ENCODE measurements at regions not wholly inside any gene's neighbourhood (a gene's known extent, or its start where the extent isn't known, plus 50 kb on each side); places are given as distances from the start of the nearest gene placed in this dataset.

DNA sequence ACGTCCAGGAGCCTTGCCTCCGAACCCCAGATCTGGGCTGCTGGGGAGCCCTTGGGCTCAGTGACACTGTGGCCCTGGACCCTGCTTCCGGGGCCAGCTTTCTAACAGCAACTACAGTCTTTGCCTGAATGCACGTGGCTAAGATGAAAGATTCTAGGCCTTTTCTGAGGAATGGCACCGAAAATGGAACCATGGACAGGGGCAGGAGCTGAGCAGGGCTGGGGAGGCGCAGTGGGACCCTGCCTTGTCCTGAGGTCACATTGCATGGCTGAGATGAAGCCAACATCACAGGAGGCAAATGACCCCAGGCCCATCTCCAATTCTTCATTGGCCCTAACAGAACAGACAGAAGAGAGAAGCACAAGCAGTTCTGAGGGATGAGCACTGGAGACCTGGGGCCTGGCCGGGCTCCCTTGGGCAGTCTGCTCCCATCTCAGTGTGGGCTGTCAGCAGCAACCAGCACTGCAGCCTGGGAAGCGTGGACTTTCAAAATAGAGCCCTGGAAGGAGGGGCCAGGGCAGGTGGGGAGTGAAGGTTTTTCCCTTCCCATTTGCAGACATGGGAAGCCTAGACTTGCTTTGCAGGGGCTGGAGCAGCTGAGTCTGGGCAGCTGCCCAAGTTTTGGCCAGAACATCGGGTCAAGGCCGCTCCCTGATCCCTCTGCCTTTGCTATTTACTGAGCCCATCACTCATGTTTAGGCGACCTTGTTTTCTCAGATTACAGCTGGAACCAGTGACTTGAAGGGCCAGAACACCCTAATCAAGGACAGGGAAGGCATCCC lies 114.4 kb upstream of the TCERG1L start:
- TF ChIP-seq, protein P1, sequence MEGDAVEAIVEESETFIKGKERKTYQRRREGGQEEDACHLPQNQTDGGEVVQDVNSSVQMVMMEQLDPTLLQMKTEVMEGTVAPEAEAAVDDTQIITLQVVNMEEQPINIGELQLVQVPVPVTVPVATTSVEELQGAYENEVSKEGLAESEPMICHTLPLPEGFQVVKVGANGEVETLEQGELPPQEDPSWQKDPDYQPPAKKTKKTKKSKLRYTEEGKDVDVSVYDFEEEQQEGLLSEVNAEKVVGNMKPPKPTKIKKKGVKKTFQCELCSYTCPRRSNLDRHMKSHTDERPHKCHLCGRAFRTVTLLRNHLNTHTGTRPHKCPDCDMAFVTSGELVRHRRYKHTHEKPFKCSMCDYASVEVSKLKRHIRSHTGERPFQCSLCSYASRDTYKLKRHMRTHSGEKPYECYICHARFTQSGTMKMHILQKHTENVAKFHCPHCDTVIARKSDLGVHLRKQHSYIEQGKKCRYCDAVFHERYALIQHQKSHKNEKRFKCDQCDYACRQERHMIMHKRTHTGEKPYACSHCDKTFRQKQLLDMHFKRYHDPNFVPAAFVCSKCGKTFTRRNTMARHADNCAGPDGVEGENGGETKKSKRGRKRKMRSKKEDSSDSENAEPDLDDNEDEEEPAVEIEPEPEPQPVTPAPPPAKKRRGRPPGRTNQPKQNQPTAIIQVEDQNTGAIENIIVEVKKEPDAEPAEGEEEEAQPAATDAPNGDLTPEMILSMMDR (IDR thresholded peaks at IDR 0.05), result no peak
- Histone ChIP-seq H3K4me3 (no peak overlapping the region), H3K9me3 (no peaks in the 10 kb centered on the region), H3K27me3 (ENCODE audit: low read depth) (peaks cover 19% of the 10 kb centered on the region), H3K36me3 (no peaks in the 10 kb centered on the region), H3K27ac (no peak overlapping the region), H3K4me1 (no peaks in the 10 kb centered on the region)
- DNase-seq (no peak), ATAC-seq (no peak)
- intact Hi-C loops (cut with DNase I), result no loop called here

DNA sequence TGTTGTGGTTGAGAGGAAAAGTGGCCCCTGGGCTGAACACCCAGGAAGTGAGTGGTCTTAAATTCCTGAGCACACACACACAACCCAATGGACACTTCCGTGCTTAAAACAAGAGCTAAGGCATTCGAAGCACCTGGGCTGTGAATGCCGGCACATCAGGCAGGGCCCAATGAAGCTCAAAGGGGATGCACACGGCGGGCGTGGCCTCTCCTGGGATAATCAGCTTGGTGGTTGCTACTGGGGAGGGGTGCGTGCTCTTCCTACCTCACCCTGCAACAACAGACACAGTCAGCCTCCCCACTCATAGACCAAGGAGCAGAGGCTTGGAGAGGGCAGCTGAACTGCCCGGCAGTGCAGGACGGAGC lies 115.0 kb upstream of the TCERG1L start:
- Histone ChIP-seq H3K27ac (no peak overlapping the region), H3K9me3 (no peaks in the 10 kb centered on the region), H3K27me3 (ENCODE audit: low read depth) (peaks cover 21% of the 10 kb centered on the region), H3K4me1 (no peaks in the 10 kb centered on the region), H3K4me3 (no peak overlapping the region), H3K36me3 (no peaks in the 10 kb centered on the region)
- DNase-seq (no peak), ATAC-seq (no peak)
- intact Hi-C loops (cut with DNase I), result no loop called here
- TF ChIP-seq, protein P1 (IDR thresholded peaks at IDR 0.05), result no peak

DNA sequence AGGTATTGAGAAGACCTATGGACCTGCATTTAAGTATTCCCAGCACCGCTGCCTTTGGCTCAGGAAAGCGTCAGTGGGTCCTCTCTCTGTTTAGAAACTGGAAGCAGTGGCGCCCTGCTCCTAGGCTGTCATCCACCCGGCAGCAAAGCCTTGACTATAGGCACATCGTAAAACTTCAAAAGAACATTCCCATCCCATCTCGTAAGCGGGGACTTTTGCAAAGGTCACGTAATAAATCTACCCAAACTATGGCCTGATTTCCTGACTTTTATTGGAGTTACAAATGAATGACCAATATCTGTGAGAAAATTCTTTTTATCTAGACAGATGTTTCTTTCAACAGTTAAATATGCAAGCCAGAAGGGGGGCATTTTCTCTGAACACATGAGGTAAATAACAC lies 115.8 kb upstream of the TCERG1L start:
- Histone ChIP-seq H3K4me3 (no peak overlapping the region), H3K9me3 (no peaks in the 10 kb centered on the region), H3K27me3 (ENCODE audit: low read depth) (peaks cover 28% of the 10 kb centered on the region), H3K36me3 (no peaks in the 10 kb centered on the region), H3K27ac (no peak overlapping the region), H3K4me1 (no peaks in the 10 kb centered on the region)
- DNase-seq (no peak), ATAC-seq (no peak)
- TF ChIP-seq, protein P1 (IDR thresholded peaks at IDR 0.05), result no peak
- intact Hi-C loops (cut with DNase I), result no loop called here

DNA sequence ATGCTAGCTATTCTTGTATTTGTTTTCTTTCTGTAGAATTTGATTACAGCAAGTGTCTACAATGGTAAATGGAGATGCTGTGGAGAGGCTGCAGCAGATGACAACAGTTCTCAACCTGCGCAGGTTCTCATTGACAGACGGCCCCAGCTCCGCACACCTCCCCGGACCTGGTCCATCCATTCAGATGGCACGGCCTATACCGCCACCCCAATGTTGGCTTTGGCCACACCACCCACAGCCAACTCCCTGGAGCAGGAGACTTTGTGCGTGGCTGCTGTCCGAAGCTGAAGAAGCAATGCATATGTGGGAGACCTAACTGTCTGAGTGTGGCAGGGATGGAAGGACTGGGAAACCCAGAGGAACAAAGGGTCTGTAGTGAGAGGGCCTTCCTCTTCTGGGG lies 116.4 kb upstream of the TCERG1L start:
- Histone ChIP-seq H3K27ac (no peak overlapping the region), H3K9me3 (no peaks in the 10 kb centered on the region), H3K4me3 (no peak overlapping the region), H3K27me3 (ENCODE audit: low read depth) (peaks cover 31% of the 10 kb centered on the region), H3K36me3 (no peaks in the 10 kb centered on the region), H3K4me1 (no peaks in the 10 kb centered on the region)
- no peak for ATAC-seq
- DNase-seq, result no peak
- intact Hi-C loops (cut with DNase I), result no loop called here
- TF ChIP-seq, protein P1 (IDR thresholded peaks at IDR 0.05), result no peak

DNA sequence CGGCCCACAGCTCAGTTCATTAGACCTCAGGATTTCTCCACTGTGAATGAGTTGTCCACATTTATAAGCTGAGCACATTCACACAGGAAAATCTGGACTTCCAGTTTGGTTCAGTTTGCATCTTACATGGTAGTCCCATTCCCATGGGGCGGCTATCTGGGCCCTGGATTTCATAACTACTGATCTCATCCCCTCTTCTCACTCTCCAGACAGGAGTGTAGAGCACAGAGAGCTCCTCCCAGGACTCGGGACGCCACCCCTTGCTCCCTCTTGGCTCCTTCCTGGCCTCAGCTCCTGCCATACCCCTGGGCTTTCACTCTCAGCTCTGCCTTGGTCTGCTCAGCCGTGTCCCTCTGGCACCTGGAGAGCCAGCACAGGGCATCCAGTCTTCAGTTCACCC lies 117.6 kb upstream of the TCERG1L start:
- Histone ChIP-seq H3K4me3 (no peak overlapping the region), H3K36me3 (no peaks in the 10 kb centered on the region), H3K27me3 (ENCODE audit: low read depth) (peaks cover 31% of the 10 kb centered on the region), H3K27ac (no peak overlapping the region), H3K9me3 (no peaks in the 10 kb centered on the region), H3K4me1 (no peaks in the 10 kb centered on the region)
- ATAC-seq, result no peak
- TF ChIP-seq, protein P1 (IDR thresholded peaks at IDR 0.05), result no peak
- intact Hi-C loops (cut with DNase I), result no loop called here
- no peak for DNase-seq
